Left kidney (tissue), 1 donor: ENCODE measurements at regions not wholly inside any gene's neighbourhood (a gene's known extent, or its start where the extent isn't known, plus 50 kb on each side); places are given as distances from the start of the nearest gene placed in this dataset.

Experiments
- DNase-seq: peaks from one replicate; pipeline ENCODE4 v3.0.0-alpha.2; 2013

GRCh38 chr7:26487780-26488515 lies 196.3 kb downstream of the SNX10 start:
- no peak for DNase-seq

DNA sequence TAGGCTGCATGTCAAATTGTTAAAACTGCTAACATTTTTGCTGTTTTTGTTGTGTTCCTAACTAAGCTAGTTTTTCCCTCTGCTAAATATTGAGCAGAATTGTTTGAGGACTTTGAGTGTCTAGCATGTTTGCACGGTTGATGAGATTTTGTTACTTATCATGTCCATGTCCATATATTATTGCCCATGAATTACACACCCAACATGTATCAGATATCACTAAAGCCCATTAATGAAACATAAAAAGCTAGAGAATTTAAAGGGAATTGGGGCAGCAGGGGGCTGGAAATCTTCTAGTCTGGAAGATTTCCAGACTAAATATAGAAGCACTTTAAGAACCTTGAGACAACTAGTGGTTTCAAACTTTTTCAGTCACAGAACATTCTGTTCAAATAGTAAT lies 197.7 kb downstream of the SNX10 start:
- DNase-seq, result no peak

DNA sequence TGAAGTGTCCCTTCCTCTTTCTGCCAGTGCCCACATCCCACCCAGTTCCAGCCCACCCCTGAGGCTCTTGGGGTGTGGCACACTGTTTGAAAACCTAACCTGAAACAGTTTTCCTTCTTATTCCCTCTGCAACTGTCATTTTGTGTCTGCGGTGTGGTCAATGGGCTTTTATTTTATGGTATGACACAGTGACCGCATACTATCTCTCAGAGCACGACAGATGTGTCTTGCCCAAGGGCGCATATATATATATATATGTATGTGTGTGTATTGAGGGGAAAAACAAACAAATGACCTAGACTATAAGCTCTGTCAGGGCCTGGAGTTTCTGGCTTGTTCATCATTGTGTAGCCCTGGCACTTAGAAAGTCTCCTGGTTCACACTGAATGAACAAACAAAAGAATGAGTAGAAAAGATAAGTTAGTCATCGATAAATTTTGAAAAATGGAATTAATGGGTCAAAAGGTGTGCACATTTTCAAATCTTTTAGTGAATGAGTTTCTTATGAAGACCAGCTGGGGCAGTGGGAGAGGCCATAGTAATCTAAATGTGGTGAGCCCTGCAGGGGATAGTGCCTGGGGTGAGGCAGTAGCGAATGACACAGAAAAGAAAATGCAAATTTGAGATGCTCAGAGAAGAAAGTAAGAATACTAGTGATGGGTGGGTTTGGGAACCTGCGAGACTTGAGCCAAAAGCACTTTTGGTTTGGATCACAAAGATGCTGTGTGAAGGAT lies 198.4 kb downstream of the SNX10 start:
- no peak for DNase-seq

- DNase-seq, result no peak
Measured at GRCh38 chr7:26490640-26491624, 199.3 kb downstream of the SNX10 start.

DNA sequence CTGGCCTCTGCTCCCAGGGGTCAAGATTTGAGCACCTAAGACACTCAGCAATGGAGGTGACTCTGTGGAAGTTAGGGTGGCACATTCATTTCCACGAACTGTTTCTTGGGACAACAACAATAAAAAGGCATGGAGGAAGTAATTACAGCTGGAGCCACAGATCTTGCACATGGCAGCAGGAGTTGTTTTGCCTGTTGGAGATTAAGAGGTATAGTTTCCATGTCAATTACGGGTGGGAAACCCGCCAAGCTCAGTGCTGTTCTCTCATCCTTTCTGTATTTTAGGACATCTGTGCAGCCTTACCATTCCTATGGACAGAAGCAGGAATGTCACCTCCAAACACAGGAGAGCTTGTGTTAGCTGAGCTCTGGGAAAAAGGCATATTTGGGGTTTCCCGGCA lies 201.2 kb downstream of the SNX10 start:
- no peak for DNase-seq

GRCh38 chr7:26493737-26494428 lies 202.2 kb downstream of the SNX10 start:
- no peak for DNase-seq

- DNase-seq, result no peak
Measured at GRCh38 chr7:26495569-26495968, 203.9 kb downstream of the SNX10 start.

GRCh38 chr7:26497801-26498596 lies 206.3 kb downstream of the SNX10 start:
- no peak for DNase-seq

- DNase-seq, result no peak
Measured at GRCh38 chr7:26499315-26499897, 207.7 kb downstream of the SNX10 start.

DNA sequence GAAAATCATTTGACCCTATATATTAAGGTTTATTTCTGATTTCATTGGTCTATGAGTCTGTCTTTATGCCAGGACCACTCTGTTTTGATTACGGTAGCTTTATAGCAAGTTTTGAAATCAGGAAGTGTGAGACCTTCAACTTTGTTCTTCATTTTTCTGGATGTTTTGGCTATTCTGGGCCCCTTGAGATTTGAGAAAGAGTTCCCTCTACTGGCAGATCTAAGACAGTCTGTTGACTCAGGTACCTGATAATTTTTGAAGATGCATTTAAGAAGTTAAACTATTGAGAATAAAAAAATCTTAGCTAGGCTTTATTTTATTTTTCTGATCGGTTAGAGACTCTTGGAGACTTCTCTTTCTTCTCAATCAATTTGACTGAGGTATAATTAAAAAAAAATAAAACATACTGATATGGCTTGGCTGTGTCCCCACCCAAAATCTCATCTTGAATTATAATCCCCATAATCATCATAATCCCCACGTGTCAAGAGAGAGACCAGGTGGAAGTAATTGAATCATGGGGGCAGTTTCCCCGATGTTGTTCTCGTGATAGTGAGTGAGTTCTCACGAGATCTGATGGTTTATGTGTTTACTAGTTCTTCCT lies 209.2 kb downstream of the SNX10 start:
- DNase-seq, result no peak

DNA sequence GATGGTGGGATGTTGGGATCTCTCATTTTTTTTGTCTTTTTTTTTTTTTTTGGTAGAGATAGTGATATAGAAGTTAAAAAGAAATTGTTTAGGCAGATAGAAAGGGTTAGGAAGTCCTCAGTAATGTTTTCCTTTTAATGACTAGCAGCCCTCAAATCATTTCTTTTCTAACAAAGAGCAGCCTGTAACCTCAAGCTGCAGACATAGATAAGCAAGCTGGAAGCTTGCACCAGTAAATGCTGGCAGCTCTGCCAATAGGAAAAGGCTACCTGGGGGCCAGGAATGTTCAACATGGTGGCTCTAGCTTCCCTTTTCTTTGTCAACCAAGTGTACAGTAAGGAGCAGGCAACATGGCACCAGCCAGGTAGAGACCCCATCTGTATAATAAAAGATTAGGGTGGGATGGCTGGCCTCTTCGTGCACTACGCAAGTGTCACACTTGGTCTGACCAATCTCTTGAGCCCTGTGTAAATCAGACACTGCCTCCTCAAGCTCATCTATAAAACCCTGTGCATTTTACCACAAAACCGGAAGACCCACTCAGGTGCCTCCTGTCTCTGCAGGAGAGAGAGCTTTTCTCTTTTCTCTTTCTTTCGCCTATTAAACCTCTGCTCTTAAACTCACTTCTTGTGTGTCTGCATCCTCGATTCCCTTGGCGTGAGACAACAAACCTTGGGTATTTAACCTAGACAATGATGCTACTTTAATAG lies 212.9 kb downstream of the SNX10 start:
- DNase-seq, result no peak

DNA sequence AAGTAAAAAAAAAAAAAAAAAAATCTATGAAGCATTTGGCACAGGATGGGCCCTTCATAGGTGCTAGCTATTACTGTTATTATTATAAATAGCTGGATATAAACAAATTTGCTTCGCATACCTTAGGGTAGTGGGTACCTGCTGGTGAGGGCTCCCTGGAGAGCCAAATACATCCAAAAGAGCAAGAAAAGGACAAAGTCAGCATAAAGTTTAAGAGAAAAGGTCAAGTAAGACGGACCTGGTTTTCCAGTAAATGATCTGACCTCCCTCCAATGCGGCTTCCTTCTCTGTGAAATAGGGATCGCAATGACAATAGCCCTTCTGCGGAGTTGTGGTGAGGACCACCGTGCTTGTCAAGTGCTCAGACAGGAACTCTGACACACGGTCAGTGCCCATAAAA lies 214.5 kb downstream of the SNX10 start:
- DNase-seq, result no peak

GRCh38 chr7:26507108-26507987 lies 215.7 kb downstream of the SNX10 start:
- no peak for DNase-seq

- no peak for DNase-seq
Measured at GRCh38 chr7:26508481-26508880, 216.8 kb downstream of the SNX10 start.

- no peak for DNase-seq
Measured at GRCh38 chr7:26508917-26509316, 217.3 kb downstream of the SNX10 start.

GRCh38 chr7:26510231-26510957 lies 218.7 kb downstream of the SNX10 start:
- no peak for DNase-seq

DNA sequence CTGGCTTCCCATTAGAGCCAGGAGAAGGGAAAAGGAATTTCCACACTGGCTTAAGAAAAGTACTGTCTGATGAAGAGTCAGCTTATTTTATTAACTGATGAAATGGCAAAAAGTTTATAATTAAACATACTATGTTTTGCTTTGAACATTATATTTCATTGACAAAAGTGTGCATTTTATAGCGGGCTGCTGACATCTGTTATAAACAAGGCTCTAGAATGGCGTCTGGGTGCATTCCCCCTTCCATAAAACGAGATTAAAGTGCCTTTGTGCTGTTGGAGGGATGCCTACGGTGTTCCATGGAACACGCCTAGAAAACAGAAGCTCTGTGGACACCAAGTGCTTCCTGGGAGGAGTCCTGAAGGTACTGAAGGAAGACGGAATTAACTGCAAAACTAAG lies 220.2 kb downstream of the SNX10 start:
- DNase-seq, result no peak

- DNase-seq, result no peak
Measured at GRCh38 chr7:26512737-26513136, 221.1 kb downstream of the SNX10 start.
